Small intestine (tissue), 7 donors: ENCODE measurements at regions not wholly inside any gene's neighbourhood (a gene's known extent, or its start where the extent isn't known, plus 50 kb on each side); places are given as distances from the start of the nearest gene placed in this dataset.

ENCODE experiments used
- DNase-seq, 2 donors: peaks; one replicate each; pipeline versions ENCODE4 v3.0.0 to v3.0.0-alpha.2; 2013
- FAIRE-seq: peaks from 2 replicates; lab custom pipeline; 2012; peaks lifted over from hg19 to GRCh38; lab: Jason Lieb, UNC
- H3K27ac ChIP-seq, 3 donors: one replicate each; pipeline ENCODE4 v1.5.1; 2013; ENCODE audit warnings: low read length in 2 of 3, mild to moderate bottlenecking in 2 of 3, control low read depth in 1 of 3, inconsistent platforms in 1 of 3, low read depth in 1 of 3, moderate library complexity in 1 of 3
- H3K27me3 ChIP-seq, 3 donors: one replicate each; pipeline ENCODE4 v1.6.1; 2013; ENCODE audit warnings: low read length in 3 of 3, inconsistent platforms in 1 of 3; ENCODE audit not compliant: control insufficient read depth in 3 of 3, insufficient read depth in 3 of 3
- H3K36me3 ChIP-seq, 3 donors: one replicate each; pipeline ENCODE4 v1.6.1; 2013; ENCODE audit warnings: low read length in 3 of 3, inconsistent platforms in 1 of 3, low read depth in 1 of 3, mild to moderate bottlenecking in 1 of 3, moderate library complexity in 1 of 3; ENCODE audit not compliant: control insufficient read depth in 3 of 3, insufficient read depth in 2 of 3
- H3K4me1 ChIP-seq, 3 donors: one replicate each; pipeline ENCODE4 v1.6.1; 2013; ENCODE audit warnings: low read length in 2 of 3, inconsistent platforms in 1 of 3, low read depth in 1 of 3, mild to moderate bottlenecking in 1 of 3, moderate library complexity in 1 of 3; ENCODE audit not compliant: control insufficient read depth in 3 of 3, insufficient read depth in 2 of 3
- H3K4me3 ChIP-seq, 3 donors: one replicate each; pipeline ENCODE4 v1.5.1; 2013; ENCODE audit warnings: low read length in 3 of 3, control low read depth in 1 of 3, inconsistent platforms in 1 of 3, low read depth in 1 of 3, mild to moderate bottlenecking in 1 of 3, moderate library complexity in 1 of 3
- H3K9me3 ChIP-seq, 2 donors: one replicate each; pipeline ENCODE4 v1.6.1; 2013; ENCODE audit warnings: low read depth in 1 of 2, low read length in 1 of 2; ENCODE audit not compliant: control insufficient read depth in 2 of 2, insufficient read depth in 1 of 2
- WGBS, 3 donors: extraction: QIAGEN DNeasy Blood & Tissue Kit; methylation state at CpG; one replicate each; pipeline ENCODE4 v1.1.7; 2013; 5-methylcytosine and 5-hydroxymethylcytosine counted together
- donor health status: healthy with polysubstance abuse.
- donor health status: control.
- donor health status: control.
- donor health status: Bipolar disorder and iron deficiency.
- donor health status: healthy.

GRCh38 chr1:83508485-83509151, 490.3 kb downstream of the TTLL7 start:
- WGBS, 3 donors, result 31 to 75% (median 71%) methylated on average over 3 of the region's 3 CpGs
- no peaks in the 10 kb centered on the region for H3K9me3 ChIP-seq
- peak overlapping the region in 1 of 3 donors; percentile 9 for H3K27ac ChIP-seq
- no peaks in the 10 kb centered on the region for H3K36me3 ChIP-seq
- H3K4me3 ChIP-seq, result no peak overlapping the region
- peak in 1 of 2 donors; percentile 2 for DNase-seq
- H3K27me3 ChIP-seq, result no peaks in the 10 kb centered on the region
- H3K4me1 ChIP-seq, result peaks cover 0 to 4% (median 0%) of the 10 kb centered on the region in 3 donors
- no peak for FAIRE-seq

GRCh38 chr1:83505148-83505547, 493.8 kb downstream of the TTLL7 start:
- no peak overlapping the region for H3K27ac ChIP-seq
- FAIRE-seq (no peak), DNase-seq (no peak)
- H3K36me3 ChIP-seq, result no peaks in the 10 kb centered on the region
- no peaks in the 10 kb centered on the region for H3K27me3 ChIP-seq
- peaks cover 0 to 4% (median 0%) of the 10 kb centered on the region in 3 donors for H3K4me1 ChIP-seq
- 55 to 73% (median 69%) methylated on average over 1 of the region's 1 CpG for WGBS, 3 donors
- no peak overlapping the region for H3K4me3 ChIP-seq
- H3K9me3 ChIP-seq, result no peaks in the 10 kb centered on the region

- H3K4me3 ChIP-seq, result no peak overlapping the region
- FAIRE-seq (no peak), DNase-seq (no peak)
- H3K27me3 ChIP-seq, result no peaks in the 10 kb centered on the region
- no peak overlapping the region for H3K27ac ChIP-seq
- H3K4me1 ChIP-seq, result no peaks in the 10 kb centered on the region
- no peaks in the 10 kb centered on the region for H3K9me3 ChIP-seq
- H3K36me3 ChIP-seq, result no peaks in the 10 kb centered on the region
- WGBS, 3 donors, result 65 to 70% (median 66%) methylated on average over 3 of the region's 3 CpGs
These were observed 495.8 kb downstream of the TTLL7 start for GRCh38 chr1:83503153-83503552.

- no peak overlapping the region for H3K4me3 ChIP-seq
- no peaks in the 10 kb centered on the region for H3K9me3 ChIP-seq
- FAIRE-seq, result no peak
- H3K27ac ChIP-seq, result no peak overlapping the region
- no peaks in the 10 kb centered on the region for H3K27me3 ChIP-seq
- H3K4me1 ChIP-seq, result no peaks in the 10 kb centered on the region
- WGBS, 3 donors, result 43 to 71% (median 61%) methylated on average over 1 of the region's 1 CpG
- DNase-seq, result no peak
- H3K36me3 ChIP-seq, result no peaks in the 10 kb centered on the region
These were observed 497.8 kb downstream of the TTLL7 start for GRCh38 chr1:83500987-83501591.

- Histone ChIP-seq H3K27ac (no peak overlapping the region), H3K4me1 (no peaks in the 10 kb centered on the region), H3K9me3 (no peaks in the 10 kb centered on the region), H3K36me3 (no peaks in the 10 kb centered on the region), H3K4me3 (no peak overlapping the region), H3K27me3 (no peaks in the 10 kb centered on the region)
- 61 to 73% (median 72%) methylated on average over 1 of the region's 1 CpG for WGBS, 3 donors
- no peak for DNase-seq
- FAIRE-seq, result no peak
These were observed 498.4 kb downstream of the TTLL7 start for GRCh38 chr1:83500531-83500930.

- Histone ChIP-seq H3K27me3 (no peaks in the 10 kb centered on the region), H3K9me3 (no peaks in the 10 kb centered on the region), H3K4me1 (no peaks in the 10 kb centered on the region), H3K36me3 (no peaks in the 10 kb centered on the region), H3K27ac (no peak overlapping the region), H3K4me3 (no peak overlapping the region)
- 72 to 87% (median 81%) methylated on average over 3 of the region's 3 CpGs for WGBS, 3 donors
- DNase-seq (no peak), FAIRE-seq (no peak)
These were observed 498.9 kb downstream of the TTLL7 start for GRCh38 chr1:83499998-83500397.

- no peak for DNase-seq
- 46 to 84% (median 69%) methylated on average over 1 of the region's 1 CpG for WGBS, 3 donors
- Histone ChIP-seq H3K4me1 (no peaks in the 10 kb centered on the region), H3K9me3 (no peaks in the 10 kb centered on the region), H3K4me3 (no peak overlapping the region), H3K27ac (no peak overlapping the region), H3K27me3 (no peaks in the 10 kb centered on the region), H3K36me3 (no peaks in the 10 kb centered on the region)
- no peak for FAIRE-seq
These were observed 501.4 kb downstream of the TTLL7 start for GRCh38 chr1:83497563-83497962.

GRCh38 chr1:83495560-83495959, 503.4 kb downstream of the TTLL7 start:
- Histone ChIP-seq H3K27ac (no peak overlapping the region), H3K27me3 (no peaks in the 10 kb centered on the region), H3K4me1 (no peaks in the 10 kb centered on the region), H3K9me3 (no peaks in the 10 kb centered on the region), H3K4me3 (no peak overlapping the region), H3K36me3 (no peaks in the 10 kb centered on the region)
- 88 to 95% (median 93%) methylated on average over 9 of the region's 9 CpGs for WGBS, 3 donors
- DNase-seq, result no peak
- FAIRE-seq, result no peak
